NB4 (cell line): ENCODE measurements at regions not wholly inside any gene's neighbourhood (a gene's known extent, or its start where the extent isn't known, plus 50 kb on each side); places are given as distances from the start of the nearest gene placed in this dataset.

Experiments used
- DNase-seq: peaks from one replicate; pipeline ENCODE4 v3.0.0; 2010; ENCODE audit warnings: low read depth
- H3K4me3 ChIP-seq: one replicate; pipeline ENCODE4 v1.5.1; 2011; ENCODE audit warnings: mild to moderate bottlenecking, low read depth, low read length, moderate library complexity
- MAX ChIP-seq: IDR thresholded peaks from 2 replicates; pipeline ENCODE4 v1.6.1; 2011; ENCODE audit warnings: low read depth, low read length
- MYC ChIP-seq: IDR thresholded peaks from 2 replicates; pipeline ENCODE4 v1.6.1; 2011; ENCODE audit warnings: low read depth, low read length
- POLR2A ChIP-seq: IDR thresholded peaks from 2 replicates; pipeline ENCODE4 v1.6.1; 2011; ENCODE audit warnings: mild to moderate bottlenecking; ENCODE audit not compliant: insufficient read length; ENCODE audit errors: extremely low read depth
- TF ChIP-seq, protein P1 (sequence below): IDR thresholded peaks from one replicate; pipeline ENCODE4 v1.5.1; 2012; ENCODE audit warnings: low read depth, low read length

DNA sequence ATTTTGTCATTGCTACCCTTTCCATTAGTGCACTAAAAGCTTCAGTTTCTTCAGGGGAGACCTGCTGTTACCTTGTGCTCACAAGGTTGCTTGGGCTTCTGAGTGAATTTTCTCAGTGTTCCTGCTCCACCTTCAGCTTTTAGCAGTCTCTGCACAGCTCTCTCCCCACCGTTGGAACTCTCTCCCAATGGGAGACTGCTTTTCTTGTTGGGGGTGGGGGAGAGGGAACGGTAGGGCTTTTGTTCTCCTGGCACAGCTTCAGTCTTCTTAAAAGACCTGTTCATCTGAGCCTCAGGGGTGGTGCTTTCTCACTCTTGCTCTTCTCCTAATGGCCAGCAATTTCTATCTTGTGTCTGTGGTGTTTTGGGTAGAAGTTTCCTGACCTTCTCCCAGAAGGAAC is 915.7 kb downstream of the EFNA5 start:
- DNase-seq: no peak
- H3K4me3 ChIP-seq: no peak overlapping the region
- TF ChIP-seq POLR2A (no peak), MAX (no peak), MYC (no peak)
- TF ChIP-seq, protein P1, sequence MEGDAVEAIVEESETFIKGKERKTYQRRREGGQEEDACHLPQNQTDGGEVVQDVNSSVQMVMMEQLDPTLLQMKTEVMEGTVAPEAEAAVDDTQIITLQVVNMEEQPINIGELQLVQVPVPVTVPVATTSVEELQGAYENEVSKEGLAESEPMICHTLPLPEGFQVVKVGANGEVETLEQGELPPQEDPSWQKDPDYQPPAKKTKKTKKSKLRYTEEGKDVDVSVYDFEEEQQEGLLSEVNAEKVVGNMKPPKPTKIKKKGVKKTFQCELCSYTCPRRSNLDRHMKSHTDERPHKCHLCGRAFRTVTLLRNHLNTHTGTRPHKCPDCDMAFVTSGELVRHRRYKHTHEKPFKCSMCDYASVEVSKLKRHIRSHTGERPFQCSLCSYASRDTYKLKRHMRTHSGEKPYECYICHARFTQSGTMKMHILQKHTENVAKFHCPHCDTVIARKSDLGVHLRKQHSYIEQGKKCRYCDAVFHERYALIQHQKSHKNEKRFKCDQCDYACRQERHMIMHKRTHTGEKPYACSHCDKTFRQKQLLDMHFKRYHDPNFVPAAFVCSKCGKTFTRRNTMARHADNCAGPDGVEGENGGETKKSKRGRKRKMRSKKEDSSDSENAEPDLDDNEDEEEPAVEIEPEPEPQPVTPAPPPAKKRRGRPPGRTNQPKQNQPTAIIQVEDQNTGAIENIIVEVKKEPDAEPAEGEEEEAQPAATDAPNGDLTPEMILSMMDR: no peak

DNA sequence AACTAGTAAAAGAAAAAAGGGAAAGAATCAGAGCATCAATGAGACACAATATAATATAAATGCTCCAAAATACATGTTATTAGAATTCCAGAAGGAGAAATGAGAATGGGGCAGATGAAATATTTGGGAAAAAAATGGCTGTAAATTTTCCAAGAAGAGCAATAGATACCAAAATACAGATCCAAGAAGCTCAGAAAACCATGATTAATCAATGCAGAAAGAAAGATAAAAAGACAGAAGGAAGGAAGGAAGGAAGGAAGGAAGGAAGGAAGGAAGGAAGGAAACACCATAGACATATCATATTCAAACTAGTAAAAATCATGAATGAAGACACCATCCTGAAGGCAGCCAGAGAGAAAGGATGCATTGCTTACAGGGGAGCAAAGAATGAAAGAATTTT is 920.9 kb downstream of the EFNA5 start:
- no peak for TF ChIP-seq MYC
- TF ChIP-seq POLR2A: no peak
- no peak for TF ChIP-seq MAX
- TF ChIP-seq, protein P1: no peak
- no peak for DNase-seq
- H3K4me3 ChIP-seq: no peak overlapping the region

DNA sequence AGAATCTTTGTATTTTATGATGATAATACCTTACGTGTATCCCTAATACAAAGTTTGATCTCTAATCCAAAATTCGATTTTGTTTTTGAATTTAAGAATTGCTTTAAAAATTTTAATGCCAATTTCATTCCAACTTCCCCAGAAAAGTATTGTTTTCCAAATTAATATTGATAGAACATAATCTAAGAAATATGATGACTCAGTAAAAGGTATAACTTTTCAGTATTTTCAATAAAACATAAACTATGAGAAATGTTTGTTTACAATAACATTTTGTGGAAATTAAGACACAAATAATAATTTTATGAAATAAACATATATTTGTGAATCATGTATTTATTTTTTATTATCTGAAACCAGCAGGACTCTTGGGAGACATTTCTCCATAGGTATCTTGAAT is 931.6 kb downstream of the EFNA5 start:
- no peak for DNase-seq
- TF ChIP-seq MYC (no peak), MAX (no peak), POLR2A (no peak)
- TF ChIP-seq, protein P1: no peak
- no peak overlapping the region for H3K4me3 ChIP-seq

DNA sequence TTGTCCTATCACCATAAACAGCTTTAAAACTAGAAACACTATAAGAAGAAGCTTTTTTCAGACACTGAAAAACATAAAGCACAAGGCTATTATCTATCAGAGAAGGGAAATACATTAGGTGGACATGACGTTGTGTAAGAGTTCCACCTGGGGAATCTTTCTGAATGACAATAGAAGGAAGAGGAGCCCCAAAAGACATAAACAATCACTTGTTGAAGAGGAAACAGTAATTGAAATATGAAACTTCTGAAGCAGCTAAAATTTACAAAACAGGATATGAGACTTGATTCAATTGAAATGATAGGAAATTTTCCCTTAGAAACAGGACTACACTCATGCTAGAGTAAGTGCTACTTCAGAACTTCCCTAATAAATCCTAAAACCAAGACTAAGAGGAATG is 933.6 kb downstream of the EFNA5 start:
- TF ChIP-seq MYC (no peak), MAX (no peak), POLR2A (no peak)
- TF ChIP-seq, protein P1: no peak
- H3K4me3 ChIP-seq: no peak overlapping the region
- no peak for DNase-seq

DNA sequence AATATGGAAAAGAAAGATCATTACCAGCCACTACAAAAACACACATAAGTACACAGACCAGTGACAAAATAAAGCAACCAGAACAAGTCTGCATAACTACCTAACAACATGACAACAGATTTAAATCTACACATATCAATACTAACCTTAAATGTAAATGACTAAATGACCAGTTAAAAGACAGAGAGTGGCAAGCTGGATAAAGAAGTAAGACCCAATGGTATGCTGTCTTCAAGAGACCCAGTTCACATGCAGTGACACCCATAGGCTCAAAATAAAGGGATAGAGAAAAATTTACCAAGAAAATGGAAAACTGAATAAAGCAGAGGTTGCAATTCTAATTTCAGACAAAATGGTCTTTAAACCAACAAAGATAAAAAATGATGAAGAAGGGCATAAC is 938.1 kb downstream of the EFNA5 start:
- DNase-seq: no peak
- TF ChIP-seq POLR2A (no peak), MAX (no peak), MYC (no peak)
- TF ChIP-seq, protein P1: no peak
- no peak overlapping the region for H3K4me3 ChIP-seq

- DNase-seq: no peak
- no peak overlapping the region for H3K4me3 ChIP-seq
- TF ChIP-seq, protein P1: no peak
- TF ChIP-seq POLR2A (no peak), MAX (no peak), MYC (no peak)
These were observed 939.8 kb downstream of the EFNA5 start for GRCh38 chr5:106730912-106731311.
